HG02642 (cell line): ENCODE measurements at regions not wholly inside any gene's neighbourhood (a gene's known extent, or its start where the extent isn't known, plus 50 kb on each side); places are given as distances from the start of the nearest gene placed in this dataset.
"Not testable (repeated sequence)": the region's sequence is repeated elsewhere in the genome, so short reads cannot be mapped to it uniquely, and the experiment has no call there.

Experiments
- ATAC-seq: cut with Tn5 transposase; IDR thresholded peaks from one replicate; pipeline ENCODE4 v1.9.1; 2021; ENCODE audit warnings: mild to moderate bottlenecking; ENCODE audit not compliant: unreplicated experiment, poor library complexity

GRCh38 chr7:4319280-4319679, 362.8 kb upstream of the FOXK1 start:
- ATAC-seq = no peak

- ATAC-seq = no peak
Measured at GRCh38 chr7:4325732-4326131, 356.4 kb upstream of the FOXK1 start.

GRCh38 chr7:4331711-4332110, 350.4 kb upstream of the FOXK1 start:
- ATAC-seq = no peak

- no peak for ATAC-seq
Measured at GRCh38 chr7:4338556-4338955, 343.5 kb upstream of the FOXK1 start.

- ATAC-seq = no peak
Measured at GRCh38 chr7:4343272-4344247, 338.5 kb upstream of the FOXK1 start.

GRCh38 chr7:4345004-4345403, 337.1 kb upstream of the FOXK1 start:
- no peak for ATAC-seq

- no peak for ATAC-seq
Measured at GRCh38 chr7:4352069-4352468, 330.0 kb upstream of the FOXK1 start.

- ATAC-seq = no peak
Measured at GRCh38 chr7:4361774-4362173, 320.3 kb upstream of the FOXK1 start.

GRCh38 chr7:4383584-4383983, 298.5 kb upstream of the FOXK1 start:
- no peak for ATAC-seq

GRCh38 chr7:4386190-4386589, 295.9 kb upstream of the FOXK1 start:
- no peak for ATAC-seq

GRCh38 chr7:4391103-4391502, 291.0 kb upstream of the FOXK1 start:
- ATAC-seq = not testable (repeated sequence)

- no peak for ATAC-seq
Measured at GRCh38 chr7:4394736-4395135, 287.4 kb upstream of the FOXK1 start.

- ATAC-seq = no peak
Measured at GRCh38 chr7:4399121-4399520, 283.0 kb upstream of the FOXK1 start.

GRCh38 chr7:4399596-4399995, 282.5 kb upstream of the FOXK1 start:
- ATAC-seq = no peak

GRCh38 chr7:4406288-4407058, 275.6 kb upstream of the FOXK1 start:
- no peak for ATAC-seq

- no peak for ATAC-seq
Measured at GRCh38 chr7:4409946-4410345, 272.1 kb upstream of the FOXK1 start.

- no peak for ATAC-seq
Measured at GRCh38 chr7:4416396-4417056, 265.6 kb upstream of the FOXK1 start.

- no peak for ATAC-seq
Measured at GRCh38 chr7:4428526-4428925, 253.6 kb upstream of the FOXK1 start.

- ATAC-seq = no peak
Measured at GRCh38 chr7:4430227-4430626, 251.9 kb upstream of the FOXK1 start.

GRCh38 chr7:4434306-4434705, 247.8 kb upstream of the FOXK1 start:
- ATAC-seq = no peak

- ATAC-seq = no peak
Measured at GRCh38 chr7:4436361-4436895, 245.7 kb upstream of the FOXK1 start.
